LoVo (cell line): ENCODE measurements at regions not wholly inside any gene's neighbourhood (a gene's known extent, or its start where the extent isn't known, plus 50 kb on each side); places are given as distances from the start of the nearest gene placed in this dataset.

Experiments used
- DNase-seq: peaks from one replicate; pipeline ENCODE4 v3.0.0-alpha.2; 2016; ENCODE audit warnings: low spot score

- DNase-seq: no peak
Measured at GRCh38 chr2:49255409-49255971, 101.2 kb upstream of the FSHR start.

GRCh38 chr2:49254401-49254800, 100.1 kb upstream of the FSHR start:
- no peak for DNase-seq

- DNase-seq: no peak
Measured at GRCh38 chr2:49251766-49252165, 97.5 kb upstream of the FSHR start.

GRCh38 chr2:49251251-49251650, 96.9 kb upstream of the FSHR start:
- no peak for DNase-seq

- DNase-seq: peak; percentile 5
Measured at GRCh38 chr2:49248506-49248905, 94.2 kb upstream of the FSHR start.

GRCh38 chr2:49241991-49242390, 87.7 kb upstream of the FSHR start:
- DNase-seq: no peak

- DNase-seq: no peak
Measured at GRCh38 chr2:49241501-49241900, 87.2 kb upstream of the FSHR start.

- no peak for DNase-seq
Measured at GRCh38 chr2:49240608-49241007, 86.3 kb upstream of the FSHR start.

- DNase-seq: no peak
Measured at GRCh38 chr2:49238604-49238960, 84.3 kb upstream of the FSHR start.

- DNase-seq: no peak
Measured at GRCh38 chr2:49237867-49238603, 83.7 kb upstream of the FSHR start.

GRCh38 chr2:49236316-49236715, 82.0 kb upstream of the FSHR start:
- no peak for DNase-seq

GRCh38 chr2:49226360-49226759, 72.0 kb upstream of the FSHR start:
- no peak for DNase-seq

- no peak for DNase-seq
Measured at GRCh38 chr2:49225126-49225525, 70.8 kb upstream of the FSHR start.

GRCh38 chr2:49224426-49225010, 70.2 kb upstream of the FSHR start:
- no peak for DNase-seq

GRCh38 chr2:49222975-49223528, 68.7 kb upstream of the FSHR start:
- DNase-seq: no peak

- DNase-seq: no peak
Measured at GRCh38 chr2:49219741-49220140, 65.4 kb upstream of the FSHR start.

- no peak for DNase-seq
Measured at GRCh38 chr2:49210191-49210590, 55.9 kb upstream of the FSHR start.

- DNase-seq: no peak
Measured at GRCh38 chr2:49207204-49207603, 52.9 kb upstream of the FSHR start.
